ENCODE measurements at regions not wholly inside any gene's neighbourhood (a gene's known extent, or its start where the extent isn't known, plus 50 kb on each side); places are given as distances from the start of the nearest gene placed in this dataset.

DNA sequence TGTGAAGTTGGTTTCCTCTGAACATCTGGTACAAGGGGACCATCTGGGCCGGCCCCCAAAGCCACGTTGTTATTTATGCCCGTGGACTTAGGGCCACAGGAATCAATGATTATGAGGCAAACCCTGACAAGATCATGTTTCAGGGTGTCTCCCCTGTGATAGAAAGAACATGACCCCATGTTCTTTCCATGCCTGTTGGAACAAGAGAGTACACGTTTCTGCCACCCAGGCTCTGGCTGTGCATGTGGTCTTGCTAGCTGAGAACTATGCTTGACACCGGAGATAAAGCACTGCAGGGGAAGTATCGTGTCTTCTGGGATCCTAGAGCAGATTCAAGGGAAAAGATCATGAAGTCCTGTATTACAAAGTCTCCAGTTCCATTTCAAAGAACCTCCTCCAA lies 64.2 kb downstream of the TMEM17 start:
- no peak for TF ChIP-seq ZNF232 (CRISPR knock-in tag; IDR thresholded peaks at IDR 0.05)
- TF ChIP-seq, protein P1, sequence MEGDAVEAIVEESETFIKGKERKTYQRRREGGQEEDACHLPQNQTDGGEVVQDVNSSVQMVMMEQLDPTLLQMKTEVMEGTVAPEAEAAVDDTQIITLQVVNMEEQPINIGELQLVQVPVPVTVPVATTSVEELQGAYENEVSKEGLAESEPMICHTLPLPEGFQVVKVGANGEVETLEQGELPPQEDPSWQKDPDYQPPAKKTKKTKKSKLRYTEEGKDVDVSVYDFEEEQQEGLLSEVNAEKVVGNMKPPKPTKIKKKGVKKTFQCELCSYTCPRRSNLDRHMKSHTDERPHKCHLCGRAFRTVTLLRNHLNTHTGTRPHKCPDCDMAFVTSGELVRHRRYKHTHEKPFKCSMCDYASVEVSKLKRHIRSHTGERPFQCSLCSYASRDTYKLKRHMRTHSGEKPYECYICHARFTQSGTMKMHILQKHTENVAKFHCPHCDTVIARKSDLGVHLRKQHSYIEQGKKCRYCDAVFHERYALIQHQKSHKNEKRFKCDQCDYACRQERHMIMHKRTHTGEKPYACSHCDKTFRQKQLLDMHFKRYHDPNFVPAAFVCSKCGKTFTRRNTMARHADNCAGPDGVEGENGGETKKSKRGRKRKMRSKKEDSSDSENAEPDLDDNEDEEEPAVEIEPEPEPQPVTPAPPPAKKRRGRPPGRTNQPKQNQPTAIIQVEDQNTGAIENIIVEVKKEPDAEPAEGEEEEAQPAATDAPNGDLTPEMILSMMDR (IDR thresholded peaks at IDR 0.05) = no peak
- no peak for TF ChIP-seq SP1 (CRISPR knock-in tag; conservative IDR thresholded peaks at IDR 0.05)
- no peak for TF ChIP-seq FOXJ3 (CRISPR knock-in tag; IDR thresholded peaks at IDR 0.05; ENCODE audit: borderline replicate concordance)
- TF ChIP-seq ZNF121 (CRISPR knock-in tag; IDR thresholded peaks at IDR 0.05) = no peak
- TF ChIP-seq MYBL2 (CRISPR knock-in tag; IDR thresholded peaks at IDR 0.05) = no peak
- TF ChIP-seq, protein P2, sequence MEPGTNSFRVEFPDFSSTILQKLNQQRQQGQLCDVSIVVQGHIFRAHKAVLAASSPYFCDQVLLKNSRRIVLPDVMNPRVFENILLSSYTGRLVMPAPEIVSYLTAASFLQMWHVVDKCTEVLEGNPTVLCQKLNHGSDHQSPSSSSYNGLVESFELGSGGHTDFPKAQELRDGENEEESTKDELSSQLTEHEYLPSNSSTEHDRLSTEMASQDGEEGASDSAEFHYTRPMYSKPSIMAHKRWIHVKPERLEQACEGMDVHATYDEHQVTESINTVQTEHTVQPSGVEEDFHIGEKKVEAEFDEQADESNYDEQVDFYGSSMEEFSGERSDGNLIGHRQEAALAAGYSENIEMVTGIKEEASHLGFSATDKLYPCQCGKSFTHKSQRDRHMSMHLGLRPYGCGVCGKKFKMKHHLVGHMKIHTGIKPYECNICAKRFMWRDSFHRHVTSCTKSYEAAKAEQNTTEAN (CRISPR knock-in tag; IDR thresholded peaks at IDR 0.05) = no peak
- no peak for TF ChIP-seq TCF7 (CRISPR knock-in tag; IDR thresholded peaks at IDR 0.05; ENCODE audit: low read depth)
- TF ChIP-seq, protein P3, sequence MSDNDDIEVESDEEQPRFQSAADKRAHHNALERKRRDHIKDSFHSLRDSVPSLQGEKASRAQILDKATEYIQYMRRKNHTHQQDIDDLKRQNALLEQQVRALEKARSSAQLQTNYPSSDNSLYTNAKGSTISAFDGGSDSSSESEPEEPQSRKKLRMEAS (CRISPR knock-in tag; IDR thresholded peaks at IDR 0.05) = no peak
- no peak for TF ChIP-seq ZNF263 (CRISPR knock-in tag; IDR thresholded peaks at IDR 0.05; ENCODE audit: low read depth)
- TF ChIP-seq TEAD1 (CRISPR knock-in tag; IDR thresholded peaks at IDR 0.05) = no peak

All from WTC11 (cell line).